Heart left ventricle (tissue), 16 donors: ENCODE measurements at regions not wholly inside any gene's neighbourhood (a gene's known extent, or its start where the extent isn't known, plus 50 kb on each side); places are given as distances from the start of the nearest gene placed in this dataset.

Source experiments
- ATAC-seq, 4 donors: fragments of 200-7000 bp; cut with Tn5 transposase; one replicate each; pipeline ENCODE4 v1.9.1; 2020 to 2022; ENCODE audit warnings: moderate library complexity in 4 of 4, mild to moderate bottlenecking in 3 of 4, moderate number of reproducible peaks in 1 of 4
- DNase-seq, 5 donors: peaks; one replicate each; pipeline ENCODE4 v3.0.0-alpha.2; 2020
- H3K27ac ChIP-seq, 12 donors: fragments of 200-600 bp; sonication (generic) in 4 of 12; one replicate each; pipeline versions ENCODE4 v1.5.0 to v1.8.0; 2016 to 2022; ENCODE audit warnings: mild to moderate bottlenecking in 2 of 12
- H3K27me3 ChIP-seq, 9 donors: fragments of 200-600 bp; sonication (generic) in 2 of 9; one replicate each; pipeline versions ENCODE4 v1.5.1 to v1.8.0; 2016 to 2022; ENCODE audit warnings: mild to moderate bottlenecking in 3 of 9
- H3K36me3 ChIP-seq, 9 donors: fragments of 200-600 bp; sonication (generic) in 2 of 9; one replicate each; pipeline versions ENCODE4 v1.5.0 to v1.8.0; 2018 to 2022; ENCODE audit warnings: mild to moderate bottlenecking in 2 of 9
- H3K4me1 ChIP-seq, 12 donors: fragments of 200-600 bp; sonication (generic) in 4 of 12; one replicate each; pipeline versions ENCODE4 v1.5.0 to v1.8.0; 2016 to 2022; ENCODE audit warnings: mild to moderate bottlenecking in 3 of 12
- H3K4me3 ChIP-seq, 12 donors: fragments of 200-600 bp; sonication (generic) in 4 of 12; one replicate each; pipeline versions ENCODE4 v1.5.0 to v1.8.0; 2017 to 2022; ENCODE audit warnings: mild to moderate bottlenecking in 9 of 12, moderate library complexity in 4 of 12
- H3K9me3 ChIP-seq, 12 donors: fragments of 200-600 bp; sonication (generic) in 4 of 12; one replicate each; pipeline versions ENCODE4 v1.5.0 to v1.8.0; 2016 to 2022; ENCODE audit warnings: mild to moderate bottlenecking in 1 of 12
- POLR2A ChIP-seq, 2 donors: fragments of 450-650 bp; IDR thresholded peaks; one replicate each; pipeline ENCODE4 v1.6.1; 2017; ENCODE audit warnings: antibody characterized with exemption in 2 of 2, mild to moderate bottlenecking in 2 of 2, moderate library complexity in 2 of 2
- WGBS, 4 donors: extraction: QIAGEN DNeasy Blood & Tissue Kit in 2 of 4; methylation state at CpG; one replicate each; pipeline versions ENCODE4 v1.1.5 to v1.1.7; 2013 to 2018; 5-methylcytosine and 5-hydroxymethylcytosine counted together
- intact Hi-C, 10 donors: fragments of 100-400 bp; cut with DNase I; formaldehyde crosslinking; loops; one replicate each; pipeline versions ENCODE4 v1.11.1 to v1.14.2; 2022
- TF ChIP-seq, protein P1 (sequence below), 12 donors: fragments of 200-600 bp; sonication (generic) in 4 of 12; IDR thresholded peaks; one replicate each; pipeline versions ENCODE4 v1.5.0 to v1.8.0; 2018 to 2022; ENCODE audit warnings: antibody characterized with exemption in 12 of 12, mild to moderate bottlenecking in 5 of 12
- donor health status: ischemic (EF 13 %, LVEDD 7.1; RV severe dilation, severe dysfunction).
- donor health status: healthy with polysubstance abuse.
- donor health status: DM: no; HTN: yes; CAD: no.
- donor health status: DM: no; HTN: no; CAD: no.
- donor health status: ischemic (EF 25% LVEDD 6.9; RV normal size, moderate dysfunction).
- donor health status: ischemic (EF 25% LVEDD 5.7; RV mildly dilated, moderate dysfunction).
- donor health status: healthy.
- donor health status: DM: yes; HTN: yes; CAD: no.
- donor health status: ischemic (EF 35%, LVEDD 5.7; RV mildly dilated, moderate dysfunction).
- donor health status: nonischemic (EF 11% LVEDD 7.7; RV severe dilation, severe dysfunction).
- donor health status: DM: yes; HTN: yes; CAD: no.
- donor health status: PGD.
- donor health status: ischemic (EF 29% LVEDD 5.4; RV normal size, mild dysfunction).
- donor health status: nonischemic (EF 23%, LVEDD 6.1; RV moderate dilation, normal function).

DNA sequence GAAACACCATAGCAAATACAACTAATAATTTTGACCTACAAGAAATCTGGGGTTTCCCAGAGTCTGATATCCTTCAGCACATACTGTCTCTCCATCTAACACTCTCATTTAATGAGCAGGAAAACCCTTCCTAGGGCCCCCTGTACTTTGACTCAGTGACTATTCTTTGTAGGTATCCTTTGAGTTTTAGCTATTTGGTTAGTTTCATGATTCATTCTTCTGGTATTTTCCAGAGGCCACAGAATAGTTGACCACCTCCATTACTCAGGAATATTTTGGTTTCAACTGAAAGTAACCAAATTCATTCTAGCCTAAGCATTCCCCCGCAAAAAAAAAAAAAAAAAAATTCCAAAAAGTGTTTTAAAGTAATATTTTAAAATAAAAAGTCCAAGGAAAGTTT lies 140.0 kb downstream of the IDS start:
- no peak for DNase-seq
- H3K4me1 ChIP-seq: no peaks in the 10 kb centered on the region
- ATAC-seq: no peak
- H3K9me3 ChIP-seq: peaks cover 0 to 5% (median 0%) of the 10 kb centered on the region in 12 donors
- H3K27ac ChIP-seq: no peak overlapping the region
- WGBS, 4 donors: 59 to 96% (median 77%) methylated on average over 1 of the region's 1 CpG
- intact Hi-C loops: no loop called here
- H3K4me3 ChIP-seq: no peak overlapping the region
- H3K27me3 ChIP-seq: peaks cover 0 to 2% (median 0%) of the 10 kb centered on the region in 9 donors
- H3K36me3 ChIP-seq: no peaks in the 10 kb centered on the region
- TF ChIP-seq, protein P1, sequence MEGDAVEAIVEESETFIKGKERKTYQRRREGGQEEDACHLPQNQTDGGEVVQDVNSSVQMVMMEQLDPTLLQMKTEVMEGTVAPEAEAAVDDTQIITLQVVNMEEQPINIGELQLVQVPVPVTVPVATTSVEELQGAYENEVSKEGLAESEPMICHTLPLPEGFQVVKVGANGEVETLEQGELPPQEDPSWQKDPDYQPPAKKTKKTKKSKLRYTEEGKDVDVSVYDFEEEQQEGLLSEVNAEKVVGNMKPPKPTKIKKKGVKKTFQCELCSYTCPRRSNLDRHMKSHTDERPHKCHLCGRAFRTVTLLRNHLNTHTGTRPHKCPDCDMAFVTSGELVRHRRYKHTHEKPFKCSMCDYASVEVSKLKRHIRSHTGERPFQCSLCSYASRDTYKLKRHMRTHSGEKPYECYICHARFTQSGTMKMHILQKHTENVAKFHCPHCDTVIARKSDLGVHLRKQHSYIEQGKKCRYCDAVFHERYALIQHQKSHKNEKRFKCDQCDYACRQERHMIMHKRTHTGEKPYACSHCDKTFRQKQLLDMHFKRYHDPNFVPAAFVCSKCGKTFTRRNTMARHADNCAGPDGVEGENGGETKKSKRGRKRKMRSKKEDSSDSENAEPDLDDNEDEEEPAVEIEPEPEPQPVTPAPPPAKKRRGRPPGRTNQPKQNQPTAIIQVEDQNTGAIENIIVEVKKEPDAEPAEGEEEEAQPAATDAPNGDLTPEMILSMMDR (IDR thresholded peaks at IDR 0.05): no peak
- TF ChIP-seq POLR2A (IDR thresholded peaks at IDR 0.05): no peak

DNA sequence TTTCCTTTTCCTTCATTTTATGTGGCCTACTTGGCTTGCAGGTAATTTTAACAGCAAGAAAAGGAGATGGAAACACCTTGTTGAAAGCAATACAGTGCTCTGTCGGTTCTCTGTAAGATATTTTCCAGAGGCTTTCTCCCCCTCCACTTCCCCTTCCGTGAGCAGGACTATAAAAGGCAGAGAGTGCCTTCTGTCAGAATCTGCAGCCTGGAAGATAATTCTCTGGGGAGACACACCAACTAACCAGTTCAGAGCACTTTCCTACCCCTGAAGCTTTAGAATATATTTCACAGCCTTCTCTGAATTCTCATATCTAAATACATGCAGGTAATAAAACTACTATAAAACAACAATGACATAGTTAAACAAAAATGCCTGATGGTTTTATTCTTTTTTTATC lies 141.1 kb downstream of the IDS start:
- ATAC-seq (no peak), DNase-seq (no peak)
- H3K4me3 ChIP-seq: no peak overlapping the region
- TF ChIP-seq, protein P1 (IDR thresholded peaks at IDR 0.05): no peak
- TF ChIP-seq POLR2A (IDR thresholded peaks at IDR 0.05): no peak
- peaks cover 0 to 5% (median 0%) of the 10 kb centered on the region in 12 donors for H3K9me3 ChIP-seq
- no peaks in the 10 kb centered on the region for H3K4me1 ChIP-seq
- H3K27me3 ChIP-seq: peaks cover 0 to 2% (median 0%) of the 10 kb centered on the region in 9 donors
- 0 to 22% (median 13%) methylated on average over 2 of the region's 2 CpGs for WGBS, 4 donors
- intact Hi-C loops: no loop called here
- no peak overlapping the region for H3K27ac ChIP-seq
- H3K36me3 ChIP-seq: no peaks in the 10 kb centered on the region

DNA sequence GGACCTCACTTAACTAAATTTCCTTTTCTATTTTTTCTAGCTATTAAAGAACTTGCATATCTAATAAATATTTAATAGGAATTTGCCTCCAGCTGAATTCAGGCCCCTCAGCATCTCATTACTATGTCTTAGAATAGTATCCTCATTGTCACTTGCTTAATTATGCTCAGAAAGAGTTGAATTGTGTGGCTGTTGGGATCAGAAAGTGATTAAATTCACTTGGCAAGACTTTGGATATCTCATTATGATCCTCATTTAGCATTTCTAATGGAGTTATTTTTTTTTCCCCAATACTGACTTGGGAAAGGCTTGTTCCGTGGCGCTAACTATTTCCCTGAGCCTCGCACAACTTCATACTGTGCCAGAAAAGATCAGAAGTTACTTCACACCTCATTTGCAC lies 158.8 kb downstream of the IDS start:
- no peaks in the 10 kb centered on the region for H3K9me3 ChIP-seq
- WGBS, 4 donors: 54 to 81% (median 69%) methylated on average over 3 of the region's 3 CpGs
- TF ChIP-seq, protein P1 (IDR thresholded peaks at IDR 0.05): no peak
- no peak for TF ChIP-seq POLR2A (IDR thresholded peaks at IDR 0.05)
- H3K27me3 ChIP-seq: no peaks in the 10 kb centered on the region
- no peaks in the 10 kb centered on the region for H3K4me1 ChIP-seq
- intact Hi-C loops: no loop called here
- no peak overlapping the region for H3K4me3 ChIP-seq
- ATAC-seq (no peak), DNase-seq (no peak)
- no peak overlapping the region for H3K27ac ChIP-seq
- H3K36me3 ChIP-seq: no peaks in the 10 kb centered on the region

DNA sequence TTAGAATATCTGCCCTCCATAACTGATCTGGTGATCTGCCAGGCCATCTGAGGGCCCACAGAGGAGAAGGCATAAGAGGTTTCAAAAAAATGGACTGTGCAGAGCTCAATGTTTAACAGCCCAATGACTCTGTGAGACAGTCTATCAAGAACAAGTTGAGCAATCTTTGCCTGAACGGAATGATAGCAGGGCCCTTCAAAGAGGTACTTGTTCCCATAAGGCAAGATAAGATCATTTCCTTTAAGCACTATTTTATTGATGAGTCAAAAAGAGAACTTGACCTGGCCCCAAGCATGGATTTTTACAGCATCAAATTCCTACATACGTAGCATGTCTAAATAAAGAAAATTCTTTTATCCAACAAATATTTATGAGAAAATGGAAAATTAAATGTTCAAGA lies 182.8 kb downstream of the IDS start:
- Histone ChIP-seq H3K4me1 (no peaks in the 10 kb centered on the region), H3K9me3 (no peaks in the 10 kb centered on the region), H3K27ac (no peak overlapping the region), H3K36me3 (no peaks in the 10 kb centered on the region), H3K27me3 (peaks cover 0 to 5% (median 0%) of the 10 kb centered on the region in 9 donors), H3K4me3 (no peak overlapping the region)
- DNase-seq: no peak
- 59 to 76% (median 71%) methylated on average over 2 of the region's 2 CpGs for WGBS, 4 donors
- TF ChIP-seq POLR2A (IDR thresholded peaks at IDR 0.05): no peak
- TF ChIP-seq, protein P1 (IDR thresholded peaks at IDR 0.05): no peak
- ATAC-seq: no peak
- intact Hi-C loops: no loop called here
